ENCODE measurements at regions not wholly inside any gene's neighbourhood (a gene's known extent, or its start where the extent isn't known, plus 50 kb on each side); places are given as distances from the start of the nearest gene placed in this dataset.

DNA sequence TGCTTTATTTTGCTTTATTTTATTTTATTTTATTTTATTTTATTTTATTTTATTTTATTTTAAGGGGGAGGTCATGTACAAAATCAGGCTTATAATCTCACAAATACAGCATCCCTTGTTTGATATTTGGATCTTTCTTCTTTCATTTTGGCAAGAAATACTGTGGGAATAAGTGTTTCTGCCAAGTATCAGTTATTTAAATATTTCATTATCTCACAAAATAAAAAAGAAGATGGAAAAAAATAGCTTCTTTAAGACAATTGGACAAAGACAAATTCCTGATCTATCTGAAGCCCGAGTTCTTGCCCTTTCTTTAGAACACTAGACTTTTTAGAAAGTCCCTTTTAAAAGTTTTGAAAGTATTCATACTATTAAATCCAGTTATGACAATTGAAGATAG, 560.5 kb upstream of the ZEB2 start:
- Histone ChIP-seq H3K27me3 (ENCODE audit: control insufficient read depth in 1 of 2, insufficient read depth in 2 of 2, low read length in 2 of 2) (no peaks in the 10 kb centered on the region), H3K4me1 (ENCODE audit: insufficient read depth, low read length) (no peaks in the 10 kb centered on the region), H3K4me3 (ENCODE audit: low read length) (no peak overlapping the region), H3K9me3 (ENCODE audit: control insufficient read depth in 1 of 2, insufficient read depth in 1 of 2, low read length in 2 of 2) (no peaks in the 10 kb centered on the region), H3K36me3 (ENCODE audit: insufficient read depth, low read length) (no peaks in the 10 kb centered on the region), H3K27ac (ENCODE audit: low read depth in 1 of 2, low read length in 2 of 2) (no peak overlapping the region)
- no peak for ATAC-seq (ENCODE audit: poor library complexity)
- DNase-seq: no peak
- intact Hi-C loops (cut with DNase I, micrococcal nuclease): no loop called here
- no peaks in the 10 kb centered on the region for H3K9me3 Mint-ChIP-seq
- no peaks in the 10 kb centered on the region for H3K4me1 Mint-ChIP-seq (ENCODE audit: low read depth)
- no peak overlapping the region for H3K4me3 Mint-ChIP-seq
- POLR2A ChIA-PET: no interaction called here
- H3K27ac Mint-ChIP-seq: no peak overlapping the region
- no peaks in the 10 kb centered on the region for H3K27me3 Mint-ChIP-seq
- H3K36me3 Mint-ChIP-seq (ENCODE audit: low read depth): no peaks in the 10 kb centered on the region
- CTCF ChIA-PET: no interaction called here
- TF ChIP-seq, protein P1, sequence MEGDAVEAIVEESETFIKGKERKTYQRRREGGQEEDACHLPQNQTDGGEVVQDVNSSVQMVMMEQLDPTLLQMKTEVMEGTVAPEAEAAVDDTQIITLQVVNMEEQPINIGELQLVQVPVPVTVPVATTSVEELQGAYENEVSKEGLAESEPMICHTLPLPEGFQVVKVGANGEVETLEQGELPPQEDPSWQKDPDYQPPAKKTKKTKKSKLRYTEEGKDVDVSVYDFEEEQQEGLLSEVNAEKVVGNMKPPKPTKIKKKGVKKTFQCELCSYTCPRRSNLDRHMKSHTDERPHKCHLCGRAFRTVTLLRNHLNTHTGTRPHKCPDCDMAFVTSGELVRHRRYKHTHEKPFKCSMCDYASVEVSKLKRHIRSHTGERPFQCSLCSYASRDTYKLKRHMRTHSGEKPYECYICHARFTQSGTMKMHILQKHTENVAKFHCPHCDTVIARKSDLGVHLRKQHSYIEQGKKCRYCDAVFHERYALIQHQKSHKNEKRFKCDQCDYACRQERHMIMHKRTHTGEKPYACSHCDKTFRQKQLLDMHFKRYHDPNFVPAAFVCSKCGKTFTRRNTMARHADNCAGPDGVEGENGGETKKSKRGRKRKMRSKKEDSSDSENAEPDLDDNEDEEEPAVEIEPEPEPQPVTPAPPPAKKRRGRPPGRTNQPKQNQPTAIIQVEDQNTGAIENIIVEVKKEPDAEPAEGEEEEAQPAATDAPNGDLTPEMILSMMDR (IDR thresholded peaks at IDR 0.05): no peak

DNA sequence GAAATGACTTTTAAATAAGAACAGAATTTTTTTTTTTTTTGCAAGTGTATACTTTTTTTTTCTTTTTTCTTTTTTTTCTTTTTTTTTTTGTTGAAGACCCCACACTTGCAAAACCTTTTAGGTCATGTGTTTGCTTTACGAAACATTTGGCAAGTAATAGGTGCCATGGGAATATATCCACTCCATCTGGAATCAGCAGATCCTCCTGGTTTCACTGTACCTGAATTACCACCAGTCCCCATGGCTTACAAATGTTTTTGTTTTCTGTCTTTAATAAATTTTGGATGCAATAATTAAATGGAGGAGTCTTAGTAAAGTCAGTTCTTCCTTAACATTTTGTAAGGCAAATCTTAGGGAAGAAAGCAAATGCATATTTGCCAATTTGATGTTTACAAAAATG, 559.7 kb upstream of the ZEB2 start:
- Mint-ChIP-seq H3K27me3 (no peaks in the 10 kb centered on the region), H3K27ac (no peak overlapping the region), H3K4me1 (ENCODE audit: low read depth) (no peaks in the 10 kb centered on the region), H3K9me3 (no peaks in the 10 kb centered on the region), H3K36me3 (ENCODE audit: low read depth) (no peaks in the 10 kb centered on the region), H3K4me3 (no peak overlapping the region)
- H3K27ac ChIP-seq (ENCODE audit: low read depth in 1 of 2, low read length in 2 of 2): no peak overlapping the region
- CTCF ChIA-PET: no interaction called here
- no peaks in the 10 kb centered on the region for H3K4me1 ChIP-seq (ENCODE audit: insufficient read depth, low read length)
- no peaks in the 10 kb centered on the region for H3K36me3 ChIP-seq (ENCODE audit: insufficient read depth, low read length)
- DNase-seq (no peak), ATAC-seq (ENCODE audit: poor library complexity) (no peak)
- intact Hi-C loops (cut with DNase I, micrococcal nuclease): no loop called here
- POLR2A ChIA-PET: no interaction called here
- TF ChIP-seq, protein P1 (IDR thresholded peaks at IDR 0.05): no peak
- H3K27me3 ChIP-seq (ENCODE audit: control insufficient read depth in 1 of 2, insufficient read depth in 2 of 2, low read length in 2 of 2): no peaks in the 10 kb centered on the region
- no peak overlapping the region for H3K4me3 ChIP-seq (ENCODE audit: low read length)
- H3K9me3 ChIP-seq (ENCODE audit: control insufficient read depth in 1 of 2, insufficient read depth in 1 of 2, low read length in 2 of 2): no peaks in the 10 kb centered on the region

DNA sequence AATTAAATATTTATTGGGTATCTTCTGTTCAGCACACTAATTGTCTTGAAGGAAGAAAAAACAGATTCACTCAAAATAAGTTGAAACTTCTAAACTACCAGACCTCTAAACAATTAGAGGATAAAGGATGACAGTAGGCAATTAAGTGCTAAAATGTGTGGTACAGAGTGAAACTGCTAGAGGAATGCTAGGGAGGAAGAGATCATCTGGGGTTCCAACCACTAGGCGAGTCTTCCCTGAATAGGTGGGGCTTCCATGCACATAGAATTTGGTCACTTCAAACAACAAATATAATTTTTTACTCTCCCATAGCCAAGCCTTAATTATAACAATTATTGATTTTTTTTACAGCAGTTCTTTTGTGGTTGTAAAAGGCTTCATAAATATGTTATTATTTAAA, 559.0 kb upstream of the ZEB2 start:
- no peak for ATAC-seq (ENCODE audit: poor library complexity)
- Mint-ChIP-seq H3K27me3 (no peaks in the 10 kb centered on the region), H3K36me3 (ENCODE audit: low read depth) (no peaks in the 10 kb centered on the region), H3K4me1 (ENCODE audit: low read depth) (no peaks in the 10 kb centered on the region), H3K4me3 (no peak overlapping the region), H3K27ac (no peak overlapping the region), H3K9me3 (no peaks in the 10 kb centered on the region)
- no peaks in the 10 kb centered on the region for H3K9me3 ChIP-seq (ENCODE audit: control insufficient read depth in 1 of 2, insufficient read depth in 1 of 2, low read length in 2 of 2)
- H3K4me1 ChIP-seq (ENCODE audit: insufficient read depth, low read length): no peaks in the 10 kb centered on the region
- H3K27ac ChIP-seq (ENCODE audit: low read depth in 1 of 2, low read length in 2 of 2): no peak overlapping the region
- no peaks in the 10 kb centered on the region for H3K27me3 ChIP-seq (ENCODE audit: control insufficient read depth in 1 of 2, insufficient read depth in 2 of 2, low read length in 2 of 2)
- no peak for DNase-seq
- no peaks in the 10 kb centered on the region for H3K36me3 ChIP-seq (ENCODE audit: insufficient read depth, low read length)
- POLR2A ChIA-PET: no interaction called here
- intact Hi-C loops (cut with DNase I, micrococcal nuclease): no loop called here
- no peak overlapping the region for H3K4me3 ChIP-seq (ENCODE audit: low read length)
- CTCF ChIA-PET: no interaction called here
- TF ChIP-seq, protein P1 (IDR thresholded peaks at IDR 0.05): no peak
